ENCODE measurements at regions not wholly inside any gene's neighbourhood (a gene's known extent, or its start where the extent isn't known, plus 50 kb on each side); places are given as distances from the start of the nearest gene placed in this dataset.
A peak's percentile ranks its signal among the peaks of the same experiment; 100 is the strongest.

- H3K27ac ChIP-seq = no peak overlapping the region
- no peak for DNase-seq
- H3K9ac ChIP-seq (ENCODE audit: low read depth in 2 of 2, low read length in 2 of 2) = no peak overlapping the region
- no peaks in the 10 kb centered on the region for H3K36me3 ChIP-seq
- peak; percentile 51 for TF ChIP-seq CTCF (IDR thresholded peaks at IDR 0.05)
- H3K4me1 ChIP-seq = no peaks in the 10 kb centered on the region
- no peak overlapping the region for H3K4me3 ChIP-seq
- intact Hi-C loops (cut with DNase I) = no loop called here
- no peaks in the 10 kb centered on the region for H3K9me3 ChIP-seq
- no peaks in the 10 kb centered on the region for H3K27me3 ChIP-seq
These were observed 305.1 kb downstream of the PSAT1 start for GRCh38 chr9:78601957-78602565.

GRCh38 chr9:78605041-78606000 lies 308.4 kb downstream of the PSAT1 start:
- intact Hi-C loops (cut with DNase I) = no loop called here
- H3K4me3 ChIP-seq = no peak overlapping the region
- no peaks in the 10 kb centered on the region for H3K36me3 ChIP-seq
- no peaks in the 10 kb centered on the region for H3K4me1 ChIP-seq
- no peak for TF ChIP-seq CTCF (IDR thresholded peaks at IDR 0.05)
- H3K27ac ChIP-seq = no peak overlapping the region
- no peaks in the 10 kb centered on the region for H3K27me3 ChIP-seq
- no peak for DNase-seq
- no peak overlapping the region for H3K9ac ChIP-seq (ENCODE audit: low read depth in 2 of 2, low read length in 2 of 2)
- H3K9me3 ChIP-seq = no peaks in the 10 kb centered on the region

GRCh38 chr9:78606001-78606379 lies 309.1 kb downstream of the PSAT1 start:
- Histone ChIP-seq H3K9ac (ENCODE audit: low read depth in 2 of 2, low read length in 2 of 2) (no peak overlapping the region), H3K4me1 (no peaks in the 10 kb centered on the region), H3K27ac (no peak overlapping the region), H3K36me3 (no peaks in the 10 kb centered on the region), H3K27me3 (no peaks in the 10 kb centered on the region), H3K9me3 (no peaks in the 10 kb centered on the region), H3K4me3 (no peak overlapping the region)
- intact Hi-C loops (cut with DNase I) = no loop called here
- no peak for DNase-seq
- TF ChIP-seq CTCF (IDR thresholded peaks at IDR 0.05) = no peak

- H3K27ac ChIP-seq = no peak overlapping the region
- intact Hi-C loops (cut with DNase I) = no loop called here
- TF ChIP-seq CTCF (IDR thresholded peaks at IDR 0.05) = no peak
- H3K4me1 ChIP-seq = no peaks in the 10 kb centered on the region
- no peak overlapping the region for H3K4me3 ChIP-seq
- no peaks in the 10 kb centered on the region for H3K9me3 ChIP-seq
- H3K9ac ChIP-seq (ENCODE audit: low read depth in 2 of 2, low read length in 2 of 2) = no peak overlapping the region
- H3K27me3 ChIP-seq = no peaks in the 10 kb centered on the region
- no peaks in the 10 kb centered on the region for H3K36me3 ChIP-seq
- no peak for DNase-seq
These were observed 310.9 kb downstream of the PSAT1 start for GRCh38 chr9:78607853-78608252.

- H3K4me1 ChIP-seq = no peaks in the 10 kb centered on the region
- H3K9me3 ChIP-seq = no peaks in the 10 kb centered on the region
- H3K27ac ChIP-seq = no peak overlapping the region
- no peak overlapping the region for H3K9ac ChIP-seq (ENCODE audit: low read depth in 2 of 2, low read length in 2 of 2)
- H3K4me3 ChIP-seq = no peak overlapping the region
- no peak for DNase-seq
- no peaks in the 10 kb centered on the region for H3K27me3 ChIP-seq
- TF ChIP-seq CTCF (IDR thresholded peaks at IDR 0.05) = no peak
- intact Hi-C loops (cut with DNase I) = no loop called here
- H3K36me3 ChIP-seq = no peaks in the 10 kb centered on the region
These were observed 312.5 kb downstream of the PSAT1 start for GRCh38 chr9:78609450-78609849.

All from colonic mucosa (tissue), 4 donors.